HG02759 (cell line): ENCODE measurements at regions not wholly inside any gene's neighbourhood (a gene's known extent, or its start where the extent isn't known, plus 50 kb on each side); places are given as distances from the start of the nearest gene placed in this dataset.
"Not testable (repeated sequence)": the region's sequence is repeated elsewhere in the genome, so short reads cannot be mapped to it uniquely, and the experiment has no call there.

ENCODE experiments used
- ATAC-seq: cut with Tn5 transposase; IDR thresholded peaks from one replicate; pipeline ENCODE4 v1.9.1; 2021; ENCODE audit warnings: mild to moderate bottlenecking, moderate library complexity; ENCODE audit not compliant: unreplicated experiment

GRCh38 chr5:130957151-130957550 lies 207.9 kb downstream of the HINT1 start:
- no peak for ATAC-seq

- no peak for ATAC-seq
Observed at GRCh38 chr5:130955041-130955440, 210.0 kb downstream of the HINT1 start.

GRCh38 chr5:130954336-130954735 lies 210.7 kb downstream of the HINT1 start:
- no peak for ATAC-seq

GRCh38 chr5:130939059-130939458 lies 226.0 kb downstream of the HINT1 start:
- ATAC-seq, result no peak

- ATAC-seq, result no peak
Observed at GRCh38 chr5:130937046-130937445, 228.0 kb downstream of the HINT1 start.

GRCh38 chr5:130923543-130924124 lies 241.4 kb downstream of the HINT1 start:
- ATAC-seq, result no peak

GRCh38 chr5:130912088-130912487 lies 253.0 kb downstream of the HINT1 start:
- ATAC-seq, result no peak

- no peak for ATAC-seq
Observed at GRCh38 chr5:130908186-130908585, 256.9 kb downstream of the HINT1 start.

- not testable (repeated sequence) for ATAC-seq
Observed at GRCh38 chr5:130897537-130898195, 267.4 kb downstream of the HINT1 start.

- ATAC-seq, result not testable (repeated sequence)
Observed at GRCh38 chr5:130897181-130897536, 267.9 kb downstream of the HINT1 start.

GRCh38 chr5:130896636-130897035 lies 268.4 kb downstream of the HINT1 start:
- ATAC-seq, result no peak

GRCh38 chr5:130893006-130893405 lies 272.1 kb downstream of the HINT1 start:
- ATAC-seq, result no peak

- ATAC-seq, result no peak
Observed at GRCh38 chr5:130890610-130891009, 274.4 kb downstream of the HINT1 start.

GRCh38 chr5:130885691-130886090 lies 279.4 kb downstream of the HINT1 start:
- ATAC-seq, result no peak

GRCh38 chr5:130885027-130885426 lies 280.0 kb downstream of the HINT1 start:
- ATAC-seq, result no peak

GRCh38 chr5:130884023-130884422 lies 281.0 kb downstream of the HINT1 start:
- ATAC-seq, result no peak

GRCh38 chr5:130875656-130876055 lies 289.4 kb downstream of the HINT1 start:
- ATAC-seq, result no peak

GRCh38 chr5:130874861-130875417 lies 290.1 kb downstream of the HINT1 start:
- ATAC-seq, result no peak

- peak; percentile 79 for ATAC-seq
Observed at GRCh38 chr5:130871346-130872086, 293.5 kb downstream of the HINT1 start.

GRCh38 chr5:130870691-130871090 lies 294.4 kb downstream of the HINT1 start:
- ATAC-seq, result no peak

- ATAC-seq, result no peak
Observed at GRCh38 chr5:130868186-130868840, 296.7 kb downstream of the HINT1 start.
